NCI-H1105 (cell line): ENCODE measurements at regions not wholly inside any gene's neighbourhood (a gene's known extent, or its start where the extent isn't known, plus 50 kb on each side); places are given as distances from the start of the nearest gene placed in this dataset.

Experiments used
- DNase-seq: peaks from one replicate; lab custom pipeline; 2025; lab: John Stamatoyannopoulos, UW

- DNase-seq = no peak
These were observed 216.5 kb upstream of the CADM1 start for GRCh38 chr11:115720602-115721245.

- DNase-seq = no peak
These were observed 214.7 kb upstream of the CADM1 start for GRCh38 chr11:115718945-115719344.

GRCh38 chr11:115718106-115718505 is 213.9 kb upstream of the CADM1 start:
- DNase-seq = no peak

- DNase-seq = no peak
These were observed 212.7 kb upstream of the CADM1 start for GRCh38 chr11:115716601-115717529.

- no peak for DNase-seq
These were observed 211.9 kb upstream of the CADM1 start for GRCh38 chr11:115716080-115716479.

GRCh38 chr11:115715251-115715770 is 211.1 kb upstream of the CADM1 start:
- no peak for DNase-seq

- no peak for DNase-seq
These were observed 208.1 kb upstream of the CADM1 start for GRCh38 chr11:115712296-115712695.

GRCh38 chr11:115710980-115711379 is 206.8 kb upstream of the CADM1 start:
- DNase-seq = no peak

- DNase-seq = no peak
These were observed 206.2 kb upstream of the CADM1 start for GRCh38 chr11:115710426-115710825.

- no peak for DNase-seq
These were observed 205.1 kb upstream of the CADM1 start for GRCh38 chr11:115709297-115709696.

GRCh38 chr11:115707180-115707905 is 203.1 kb upstream of the CADM1 start:
- DNase-seq = no peak

GRCh38 chr11:115706626-115707135 is 202.5 kb upstream of the CADM1 start:
- no peak for DNase-seq

GRCh38 chr11:115705200-115705599 is 201.0 kb upstream of the CADM1 start:
- DNase-seq = no peak

GRCh38 chr11:115700981-115701875 is 197.0 kb upstream of the CADM1 start:
- no peak for DNase-seq

- DNase-seq = peak; percentile 44
These were observed 196.3 kb upstream of the CADM1 start for GRCh38 chr11:115700496-115700895.

GRCh38 chr11:115699733-115700132 is 195.5 kb upstream of the CADM1 start:
- no peak for DNase-seq

GRCh38 chr11:115699326-115699725 is 195.1 kb upstream of the CADM1 start:
- no peak for DNase-seq

GRCh38 chr11:115698243-115698642 is 194.0 kb upstream of the CADM1 start:
- no peak for DNase-seq

GRCh38 chr11:115696563-115696962 is 192.3 kb upstream of the CADM1 start:
- no peak for DNase-seq

- DNase-seq = peak; percentile 52
These were observed 191.6 kb upstream of the CADM1 start for GRCh38 chr11:115695677-115696364.

- no peak for DNase-seq
These were observed 188.8 kb upstream of the CADM1 start for GRCh38 chr11:115693002-115693401.
